GM12878 (cell line): ENCODE measurements at regions not wholly inside any gene's neighbourhood (a gene's known extent, or its start where the extent isn't known, plus 50 kb on each side); places are given as distances from the start of the nearest gene placed in this dataset.

Experiments used
- ATAC-seq: fragments of 200-7000 bp; cut with Tn5 transposase; 3 replicates; pipeline ENCODE4 v1.9.1; 2020; ENCODE audit warnings: mild to moderate bottlenecking, moderate library complexity
- BruUV-seq: library from RNA; stranded (reverse); fragments of 400-500 nt; replicated peaks from 2 replicates; lab custom pipeline; 2021; lab: Mats Ljungman, UMichigan
- CTCF ChIA-PET: fragments of 300-600 bp; sonication (Branson Sonifier 250); formaldehyde crosslinking; extraction: SDS; loops from one replicate; lab custom pipeline; 2021; ENCODE audit warnings: inconsistent platforms; lab: Yijun Ruan, JAX
- POLR2A ChIA-PET: fragments of 350-600 bp; formaldehyde crosslinking; extraction: SDS; loops from one replicate; lab custom pipeline; 2021; ENCODE audit warnings: inconsistent platforms; lab: Charles Lee
- RAD21 ChIA-PET: fragments of 300-600 bp; sonication (Branson Sonifier 250); formaldehyde crosslinking; loops from one replicate; lab custom pipeline; 2023; ENCODE audit warnings: antibody characterized with exemption; ENCODE audit not compliant: unreplicated experiment; lab: Charles Lee
- SMC1A ChIA-PET: fragments of 300-600 bp; sonication (Branson Sonifier 250); formaldehyde crosslinking; loops from one replicate; lab custom pipeline; 2023; ENCODE audit not compliant: unreplicated experiment, uncharacterized antibody; lab: Charles Lee
- DNase-seq: peaks from one replicate; pipeline ENCODE4 v3.0.0-alpha.2; 2011; ENCODE audit warnings: low read depth, low spot score
- FAIRE-seq: peaks from 3 replicates; lab custom pipeline; 2011; peaks lifted over from hg19 to GRCh38; lab: Jason Lieb, UNC
- H2AFZ ChIP-seq: 2 replicates; pipeline ENCODE4 v1.6.0; 2011; ENCODE audit warnings: low read depth, low read length, control low read depth; ENCODE audit not compliant: control insufficient read depth
- H3K27ac ChIP-seq: 2 replicates; pipeline ENCODE4 v1.5.1; 2011; ENCODE audit warnings: control low read depth; ENCODE audit not compliant: control insufficient read depth, insufficient read depth
- H3K27me3 ChIP-seq, 2 experiments: replicated peaks in 1 of 2; 2 replicates each; pipeline versions ENCODE4 v1.6.0 to v1.6.1; 2011; ENCODE audit warnings: low read length in 1 of 2; ENCODE audit not compliant: control insufficient read depth in 2 of 2, insufficient read depth in 2 of 2
- H3K36me3 ChIP-seq, 2 experiments: 2 replicates each; pipeline ENCODE4 v1.5.1; 2011; ENCODE audit warnings: low read length in 1 of 2; ENCODE audit not compliant: control insufficient read depth in 2 of 2, insufficient read depth in 2 of 2
- H3K4me1 ChIP-seq: 2 replicates; pipeline ENCODE4 v1.6.1; 2011; ENCODE audit warnings: mild to moderate bottlenecking, low read length, moderate library complexity, mixed read lengths; ENCODE audit not compliant: control insufficient read depth, insufficient read depth
- H3K4me2 ChIP-seq: 2 replicates; pipeline ENCODE4 v1.6.0; 2011; ENCODE audit warnings: control low read depth; ENCODE audit not compliant: control insufficient read depth, insufficient read depth
- H3K4me3 ChIP-seq: fragments of 200-600 bp; sonication (generic); 2 replicates; pipeline ENCODE4 v1.5.1; 2016
- H3K79me2 ChIP-seq: 2 replicates; pipeline ENCODE4 v1.6.0; 2011; ENCODE audit warnings: low read length; ENCODE audit not compliant: control insufficient read depth, insufficient read depth
- H3K9ac ChIP-seq: 2 replicates; pipeline ENCODE4 v1.8.0; 2011; ENCODE audit warnings: low read length, control low read depth, mixed read lengths; ENCODE audit not compliant: control insufficient read depth, insufficient read depth
- H3K9me3 ChIP-seq: replicated peaks from 3 replicates; pipeline ENCODE4 v1.5.1; 2011; ENCODE audit warnings: mild to moderate bottlenecking, low read length; ENCODE audit not compliant: control insufficient read depth, insufficient read depth
- H4K20me1 ChIP-seq: 2 replicates; pipeline ENCODE4 v1.6.0; 2011; ENCODE audit not compliant: control insufficient read depth, insufficient read depth
- DPF2 ChIP-seq: fragments of 450-650 bp; IDR thresholded peaks from 2 replicates; pipeline ENCODE4 v1.6.1; 2017; ENCODE audit warnings: mild to moderate bottlenecking
- E4F1 ChIP-seq: fragments of 450-650 bp; IDR thresholded peaks from 2 replicates; pipeline ENCODE4 v1.6.1; 2018; ENCODE audit warnings: borderline replicate concordance, mild to moderate bottlenecking; ENCODE audit not compliant: partially characterized antibody
- POU2F2 ChIP-seq: IDR thresholded peaks from 3 replicates; pipeline ENCODE4 v1.6.1; 2011; ENCODE audit warnings: low read depth, mild to moderate bottlenecking, low read length, borderline replicate concordance
- PRDM15 ChIP-seq: fragments of 450-650 bp; formaldehyde crosslinking; IDR thresholded peaks from 2 replicates; pipeline ENCODE4 v1.4.0; 2020; ENCODE audit warnings: mild to moderate bottlenecking, moderate library complexity
- RB1 ChIP-seq: fragments of 450-650 bp; formaldehyde crosslinking; IDR thresholded peaks from 2 replicates; pipeline ENCODE4 v1.6.1; 2017; ENCODE audit warnings: mild to moderate bottlenecking, borderline replicate concordance
- RBBP5 ChIP-seq: fragments of 200-600 bp; sonication (generic); conservative IDR thresholded peaks from 2 replicates; pipeline ENCODE4 v1.6.1; 2016
- SREBF1 ChIP-seq: IDR thresholded peaks from 2 replicates; pipeline ENCODE4 v1.6.1; 2012; ENCODE audit warnings: mild to moderate bottlenecking, low read length
- WGBS: methylation state at CpG from one replicate; pipeline ENCODE4 v1.1.6; 2016; ENCODE audit warnings: low lambda C conversion rate; ENCODE audit not compliant: insufficient replicate concordance, insufficient coverage; ENCODE audit errors: missing lambda C conversion rate; 5-methylcytosine and 5-hydroxymethylcytosine counted together
- in situ Hi-C: fragments of 300-500 bp; cut with MboI; formaldehyde crosslinking; loops from 9 replicates; pipeline ENCODE4 v1.14.3; 2018; ENCODE audit warnings: mixed read lengths
- intact Hi-C: fragments of 100-400 bp; cut with micrococcal nuclease; formaldehyde crosslinking; loops from one replicate; pipeline ENCODE4 v1.14.2; 2022; ENCODE audit not compliant: unreplicated experiment
- TF ChIP-seq, protein P1 (sequence below): IDR thresholded peaks from 2 replicates; pipeline ENCODE4 v1.6.1; 2012; ENCODE audit warnings: improper control_type of control experiment, low read depth, low read length; ENCODE audit not compliant: insufficient replicate concordance

DNA sequence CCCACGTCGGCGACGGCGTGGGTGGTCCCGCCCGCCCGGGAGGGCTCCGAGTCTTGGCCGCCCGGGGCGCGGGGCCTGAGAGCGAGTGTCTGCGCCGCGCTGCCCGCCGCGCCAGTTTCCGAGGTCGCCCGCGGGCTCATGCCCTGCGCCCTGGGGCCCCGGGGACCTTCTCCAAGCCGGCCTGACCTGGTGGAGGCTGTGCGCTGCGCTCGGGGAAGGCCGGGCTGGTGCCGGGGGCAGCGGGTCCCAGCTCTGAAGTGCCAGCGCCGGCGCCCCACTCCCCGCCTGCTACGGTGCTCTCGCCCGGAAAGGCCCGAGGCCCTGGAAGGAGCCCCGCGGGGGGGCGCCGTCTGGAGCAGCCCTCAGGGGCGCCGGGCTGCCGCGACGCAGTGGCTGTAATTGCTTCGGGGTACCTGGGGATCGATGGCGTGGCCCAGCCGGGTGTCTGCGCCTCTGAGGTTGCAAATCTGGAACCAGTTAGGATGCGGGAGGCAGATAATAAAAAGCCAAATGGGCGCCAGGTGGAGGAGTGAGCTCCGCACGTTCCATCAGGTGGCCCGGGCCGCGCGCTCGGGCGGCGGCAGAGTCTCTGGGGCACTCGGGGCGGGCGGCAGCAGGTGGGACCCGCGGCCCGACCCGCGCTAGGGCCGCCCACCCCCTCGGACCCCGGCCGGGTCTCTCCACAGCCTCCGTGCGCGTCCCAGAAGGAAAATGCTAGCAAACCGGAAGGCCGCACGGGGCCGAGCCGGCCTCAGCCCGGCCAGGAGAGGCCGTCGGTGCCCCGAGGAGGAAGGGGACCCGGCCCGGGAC is 102.3 kb upstream of the DIO3 start:
- DNase-seq (no peak), ATAC-seq (no peak), FAIRE-seq (no peak)
- no peaks in the 10 kb centered on the region; the same call in 2 of the 3 replicates for H3K9me3 ChIP-seq
- no peak overlapping the region for H3K4me2 ChIP-seq
- H3K9ac ChIP-seq = no peak overlapping the region
- no peaks in the 10 kb centered on the region; the same call in 1 of the 2 replicates for H4K20me1 ChIP-seq
- CTCF ChIA-PET = interaction anchor here (0.6 kb wide), 1 partner anchor 723 kb away, joined by 3 read pairs; no protein-coding TSS in a partner anchor
- H3K27me3 ChIP-seq = peaks cover 0 to 9% of the 10 kb centered on the region in 2 experiments; a peak in 3 of 4 replicates
- no peak overlapping the region for H3K4me3 ChIP-seq
- no TSS peak for BruUV-seq
- in situ Hi-C loops = no loop called here
- RAD21 ChIA-PET = no interaction called here
- H3K79me2 ChIP-seq = no peaks in the 10 kb centered on the region
- intact Hi-C loops = no loop called here
- SMC1A ChIA-PET = no interaction called here
- 16% methylated on average over 37 of the region's 92 CpGs for WGBS
- H2AFZ ChIP-seq = no peak overlapping the region
- H3K4me1 ChIP-seq = no peaks in the 10 kb centered on the region
- H3K36me3 ChIP-seq = no peaks in the 10 kb centered on the region
- H3K27ac ChIP-seq = no peak overlapping the region
- POLR2A ChIA-PET = no interaction called here
- TF ChIP-seq SREBF1 = no peak
- no peak for TF ChIP-seq DPF2
- no peak for TF ChIP-seq PRDM15 (CRISPR knock-in tag)
- TF ChIP-seq, protein P1, sequence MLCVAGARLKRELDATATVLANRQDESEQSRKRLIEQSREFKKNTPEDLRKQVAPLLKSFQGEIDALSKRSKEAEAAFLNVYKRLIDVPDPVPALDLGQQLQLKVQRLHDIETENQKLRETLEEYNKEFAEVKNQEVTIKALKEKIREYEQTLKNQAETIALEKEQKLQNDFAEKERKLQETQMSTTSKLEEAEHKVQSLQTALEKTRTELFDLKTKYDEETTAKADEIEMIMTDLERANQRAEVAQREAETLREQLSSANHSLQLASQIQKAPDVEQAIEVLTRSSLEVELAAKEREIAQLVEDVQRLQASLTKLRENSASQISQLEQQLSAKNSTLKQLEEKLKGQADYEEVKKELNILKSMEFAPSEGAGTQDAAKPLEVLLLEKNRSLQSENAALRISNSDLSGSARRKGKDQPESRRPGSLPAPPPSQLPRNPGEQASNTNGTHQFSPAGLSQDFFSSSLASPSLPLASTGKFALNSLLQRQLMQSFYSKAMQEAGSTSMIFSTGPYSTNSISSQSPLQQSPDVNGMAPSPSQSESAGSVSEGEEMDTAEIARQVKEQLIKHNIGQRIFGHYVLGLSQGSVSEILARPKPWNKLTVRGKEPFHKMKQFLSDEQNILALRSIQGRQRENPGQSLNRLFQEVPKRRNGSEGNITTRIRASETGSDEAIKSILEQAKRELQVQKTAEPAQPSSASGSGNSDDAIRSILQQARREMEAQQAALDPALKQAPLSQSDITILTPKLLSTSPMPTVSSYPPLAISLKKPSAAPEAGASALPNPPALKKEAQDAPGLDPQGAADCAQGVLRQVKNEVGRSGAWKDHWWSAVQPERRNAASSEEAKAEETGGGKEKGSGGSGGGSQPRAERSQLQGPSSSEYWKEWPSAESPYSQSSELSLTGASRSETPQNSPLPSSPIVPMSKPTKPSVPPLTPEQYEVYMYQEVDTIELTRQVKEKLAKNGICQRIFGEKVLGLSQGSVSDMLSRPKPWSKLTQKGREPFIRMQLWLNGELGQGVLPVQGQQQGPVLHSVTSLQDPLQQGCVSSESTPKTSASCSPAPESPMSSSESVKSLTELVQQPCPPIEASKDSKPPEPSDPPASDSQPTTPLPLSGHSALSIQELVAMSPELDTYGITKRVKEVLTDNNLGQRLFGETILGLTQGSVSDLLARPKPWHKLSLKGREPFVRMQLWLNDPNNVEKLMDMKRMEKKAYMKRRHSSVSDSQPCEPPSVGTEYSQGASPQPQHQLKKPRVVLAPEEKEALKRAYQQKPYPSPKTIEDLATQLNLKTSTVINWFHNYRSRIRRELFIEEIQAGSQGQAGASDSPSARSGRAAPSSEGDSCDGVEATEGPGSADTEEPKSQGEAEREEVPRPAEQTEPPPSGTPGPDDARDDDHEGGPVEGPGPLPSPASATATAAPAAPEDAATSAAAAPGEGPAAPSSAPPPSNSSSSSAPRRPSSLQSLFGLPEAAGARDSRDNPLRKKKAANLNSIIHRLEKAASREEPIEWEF = no peak
- no peak for TF ChIP-seq RBBP5
- no peak for TF ChIP-seq E4F1
- TF ChIP-seq RB1 = no peak
- no peak for TF ChIP-seq POU2F2
